Middle frontal gyrus (tissue), 1 donor: ENCODE measurements at regions not wholly inside any gene's neighbourhood (a gene's known extent, or its start where the extent isn't known, plus 50 kb on each side); places are given as distances from the start of the nearest gene placed in this dataset.
"Not testable (repeated sequence)": the region's sequence is repeated elsewhere in the genome, so short reads cannot be mapped to it uniquely, and the experiment has no call there.

Experiments
- DNase-seq: peaks from one replicate; pipeline ENCODE4 v3.0.0-alpha.2; 2015; ENCODE audit warnings: low spot score; ENCODE audit errors: extremely low spot score

DNA sequence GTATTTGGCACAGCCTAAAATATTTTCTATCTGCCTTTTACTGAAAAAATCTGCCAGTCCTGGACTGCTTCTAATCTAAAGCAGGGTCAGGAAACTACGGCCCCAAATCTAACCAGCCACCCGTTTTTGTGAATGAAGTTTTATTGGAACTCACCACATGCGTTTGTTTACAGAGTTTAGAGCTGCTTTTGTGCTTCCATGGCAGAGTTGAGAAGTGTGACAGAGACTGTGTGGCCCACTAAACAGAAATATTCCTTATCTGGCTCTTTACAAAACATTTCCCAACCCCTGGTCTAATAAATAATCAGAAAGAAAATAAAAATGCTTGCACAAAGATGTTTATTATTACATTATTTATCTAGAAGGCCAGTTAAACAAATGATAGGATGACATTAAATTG lies 110.2 kb downstream of the COPRS start:
- DNase-seq: no peak

DNA sequence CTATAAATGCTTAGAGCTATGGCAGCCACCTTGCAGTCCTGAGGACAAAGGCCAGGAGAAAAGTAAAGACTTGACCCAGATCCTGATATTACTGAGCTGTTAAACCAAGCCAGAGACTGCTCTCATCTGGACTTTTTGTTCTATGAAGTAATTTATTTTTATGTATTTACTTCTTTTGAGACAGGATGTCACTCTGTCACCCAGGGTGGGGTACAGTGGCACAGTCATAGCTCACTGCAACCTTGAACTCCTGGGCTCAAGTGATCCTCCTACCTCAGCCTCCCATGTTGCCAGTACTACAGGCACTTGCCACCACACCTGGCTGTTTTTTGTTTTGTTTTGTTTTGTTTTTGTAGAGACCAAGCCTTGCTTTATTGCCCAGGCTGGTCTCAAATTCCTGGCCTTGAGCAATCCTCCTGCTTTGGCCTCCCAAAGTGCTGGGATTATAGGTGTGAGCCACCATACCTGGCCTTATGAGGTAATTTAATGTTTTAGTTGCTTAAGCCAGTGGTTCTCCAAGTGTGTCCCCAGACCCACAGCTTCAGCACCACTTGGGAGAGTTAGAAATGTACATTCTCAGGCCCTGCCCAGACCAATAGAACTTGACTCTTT lies 112.1 kb downstream of the COPRS start:
- DNase-seq: no peak

DNA sequence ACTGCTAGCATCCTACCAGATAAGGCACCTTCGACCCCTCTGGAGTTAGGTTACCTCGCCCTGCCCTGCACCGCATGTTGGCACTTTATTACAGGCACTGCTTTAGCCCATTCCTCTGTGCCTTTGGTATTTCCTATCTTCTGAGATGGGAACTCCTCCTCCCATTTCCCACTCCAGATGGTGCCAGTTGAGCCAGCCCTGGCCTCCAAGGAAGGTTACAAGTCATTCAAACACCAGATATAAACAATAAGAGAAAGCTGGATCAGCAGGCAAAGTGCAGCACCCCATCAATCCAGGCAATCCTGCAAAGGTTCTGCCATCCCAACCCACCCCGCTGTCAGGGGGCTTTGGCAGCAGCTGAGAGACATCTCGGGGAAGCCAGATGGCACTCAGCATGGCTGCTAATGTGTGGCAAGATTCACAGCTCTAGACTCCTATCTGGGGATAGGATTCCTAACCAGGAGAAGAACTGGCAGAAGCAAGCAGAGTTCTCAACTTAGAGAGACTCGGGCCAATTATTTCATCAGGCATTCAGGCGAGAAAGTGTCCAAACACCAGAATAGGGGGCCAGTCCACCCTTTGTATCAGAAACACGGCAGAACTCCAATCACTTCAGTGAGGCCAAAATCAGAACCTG lies 113.0 kb downstream of the COPRS start:
- DNase-seq: no peak

DNA sequence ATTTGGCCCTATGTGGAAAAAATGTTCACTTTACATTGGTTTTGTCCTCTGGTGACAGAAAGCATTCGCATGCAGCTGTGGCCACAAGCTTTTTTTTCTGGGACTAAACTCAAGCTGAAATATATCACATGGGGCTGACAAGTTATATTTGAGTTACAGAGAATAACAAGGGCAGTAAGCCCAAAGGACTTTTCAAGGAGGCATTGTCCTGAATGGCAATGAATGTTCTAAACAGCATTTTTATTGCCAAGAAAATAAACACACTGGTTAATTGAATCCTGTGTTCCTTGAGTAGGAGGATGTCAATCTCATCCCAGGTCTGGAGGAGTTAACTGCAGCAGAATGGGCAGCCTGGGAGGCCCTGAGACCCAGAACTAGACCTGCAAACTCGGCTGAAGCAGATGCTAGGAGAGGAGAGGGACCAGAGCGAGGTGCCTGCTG lies 114.5 kb downstream of the COPRS start:
- DNase-seq: no peak

DNA sequence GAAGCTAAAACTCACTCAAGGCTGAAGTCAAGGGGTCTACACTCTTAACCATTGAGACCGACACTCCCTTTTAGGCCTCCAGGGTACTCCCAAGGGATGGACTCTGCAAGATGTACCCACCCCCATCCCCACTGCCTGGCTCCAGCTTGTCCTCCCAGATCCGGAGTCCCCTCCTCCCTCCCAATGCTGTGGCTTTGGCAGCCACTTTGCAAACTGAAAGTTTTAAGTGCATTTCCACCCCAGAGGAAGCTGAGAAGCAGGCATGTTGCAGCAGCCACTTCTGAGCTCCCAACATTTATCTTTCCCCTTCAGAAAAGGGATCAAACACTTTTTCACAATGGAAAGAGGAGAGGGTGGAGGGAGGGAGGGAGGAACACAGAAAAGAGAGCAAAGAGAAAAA lies 115.2 kb downstream of the COPRS start:
- no peak for DNase-seq

DNA sequence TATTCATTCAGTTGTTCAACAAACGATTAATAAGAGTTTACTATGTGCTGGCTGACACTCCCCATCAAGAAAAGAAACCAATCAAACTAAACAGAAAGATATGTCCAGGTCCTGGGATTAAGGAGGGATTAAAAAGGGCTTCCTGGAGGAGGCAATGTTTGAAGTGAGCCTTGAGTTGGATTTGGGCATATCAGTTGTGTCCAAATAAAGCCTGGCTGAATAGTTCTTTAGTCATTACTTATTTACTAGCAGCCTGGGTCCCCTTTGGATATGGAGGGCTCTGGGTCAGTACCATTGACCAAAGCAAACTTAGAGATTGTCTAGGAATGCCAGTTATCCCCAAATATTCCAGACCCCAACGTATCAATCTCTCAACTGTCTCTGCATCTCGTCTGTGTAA lies 117.7 kb downstream of the COPRS start:
- DNase-seq: no peak

DNA sequence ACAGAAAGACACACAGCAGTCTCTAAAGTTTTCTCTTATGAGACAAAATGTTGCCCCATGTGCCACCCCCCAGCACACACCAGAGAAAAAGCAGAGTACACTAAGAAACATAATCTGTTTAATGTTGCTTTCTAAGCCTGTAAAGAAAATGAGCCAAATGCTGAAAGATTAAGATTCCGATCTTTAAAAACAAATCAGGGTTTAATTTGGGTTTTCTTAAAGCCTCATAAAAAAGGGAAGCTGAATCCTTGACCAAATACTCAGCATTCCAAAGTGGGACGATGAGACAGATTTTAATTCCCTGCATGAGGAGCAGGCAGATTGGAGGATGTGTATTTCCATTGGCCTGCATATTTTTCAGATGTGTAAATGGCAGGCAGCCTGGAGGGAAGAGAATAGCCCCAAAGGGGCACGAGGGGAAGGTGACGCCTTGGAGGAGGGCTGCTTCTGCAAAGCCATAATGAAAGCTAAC lies 118.4 kb downstream of the COPRS start:
- DNase-seq: no peak

DNA sequence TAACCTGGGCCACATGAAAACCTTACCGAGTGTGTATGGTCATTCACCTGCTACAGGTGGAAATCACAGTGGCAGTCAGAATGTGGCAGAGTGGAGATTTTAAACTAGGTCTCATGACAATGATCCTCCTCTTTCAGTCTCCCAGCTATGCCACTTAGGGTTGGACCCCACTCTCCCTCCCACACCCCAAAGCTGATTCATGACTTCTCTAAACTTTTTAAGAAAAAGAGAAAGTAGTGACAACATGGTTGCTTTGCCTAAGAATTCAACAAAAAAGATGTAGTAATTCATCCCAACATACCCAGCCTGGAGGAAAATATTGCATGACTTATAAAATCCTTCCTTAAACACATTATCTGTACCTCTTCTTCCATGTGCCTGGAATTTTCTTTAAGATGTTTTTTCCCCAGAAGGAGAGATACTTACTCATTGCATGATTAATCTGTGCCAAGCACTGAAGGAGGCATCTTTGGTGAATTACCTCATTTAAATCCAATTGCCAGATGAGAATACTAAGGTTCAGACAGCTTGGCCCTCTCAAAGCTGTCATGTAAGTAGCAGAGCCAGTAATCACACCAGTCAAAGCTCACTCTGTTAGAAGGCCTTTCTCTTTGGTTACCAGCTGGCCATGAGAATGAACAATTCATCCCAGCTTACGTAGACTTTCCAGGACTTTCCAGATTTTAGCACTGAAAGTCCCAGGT lies 119.9 kb downstream of the COPRS start:
- DNase-seq: no peak

DNA sequence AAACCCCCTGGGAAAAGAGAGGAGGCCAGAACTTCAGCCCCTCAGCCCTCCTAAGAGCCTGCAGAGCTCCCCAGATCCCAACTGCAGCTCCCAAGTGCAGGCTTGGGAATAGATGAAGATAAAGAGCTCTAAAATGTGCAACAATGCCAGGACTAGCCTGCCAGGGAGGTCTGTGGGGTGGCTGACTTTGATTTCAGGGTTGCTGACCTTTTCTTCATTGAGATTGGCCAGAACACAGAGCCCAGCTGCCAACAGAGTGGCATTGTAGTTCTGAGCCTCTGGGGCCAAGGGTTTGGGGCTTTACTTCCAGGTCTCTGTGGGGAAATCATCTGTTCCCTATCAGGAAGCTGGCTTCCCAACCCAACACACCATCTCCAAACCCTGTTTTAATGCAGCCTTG lies 120.6 kb downstream of the COPRS start:
- no peak for DNase-seq

DNA sequence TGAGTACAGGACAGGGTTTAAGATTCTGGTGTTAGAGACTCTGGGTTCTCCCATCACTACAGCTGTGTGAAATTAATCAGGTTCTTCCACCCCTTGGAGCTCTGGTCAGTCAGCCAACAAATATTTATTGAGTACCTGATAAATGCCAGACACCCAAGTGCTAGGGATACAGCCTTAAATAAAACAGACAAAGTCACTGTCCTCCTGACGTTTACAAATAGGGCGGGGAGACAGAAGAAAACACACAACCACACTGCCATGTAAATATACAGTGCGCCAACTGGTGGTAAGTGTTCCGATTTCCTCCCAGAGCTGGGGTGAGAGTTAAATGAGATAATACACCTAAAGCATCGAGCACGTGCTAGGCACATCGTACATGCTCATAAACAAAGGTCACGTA lies 121.0 kb downstream of the COPRS start:
- no peak for DNase-seq

DNA sequence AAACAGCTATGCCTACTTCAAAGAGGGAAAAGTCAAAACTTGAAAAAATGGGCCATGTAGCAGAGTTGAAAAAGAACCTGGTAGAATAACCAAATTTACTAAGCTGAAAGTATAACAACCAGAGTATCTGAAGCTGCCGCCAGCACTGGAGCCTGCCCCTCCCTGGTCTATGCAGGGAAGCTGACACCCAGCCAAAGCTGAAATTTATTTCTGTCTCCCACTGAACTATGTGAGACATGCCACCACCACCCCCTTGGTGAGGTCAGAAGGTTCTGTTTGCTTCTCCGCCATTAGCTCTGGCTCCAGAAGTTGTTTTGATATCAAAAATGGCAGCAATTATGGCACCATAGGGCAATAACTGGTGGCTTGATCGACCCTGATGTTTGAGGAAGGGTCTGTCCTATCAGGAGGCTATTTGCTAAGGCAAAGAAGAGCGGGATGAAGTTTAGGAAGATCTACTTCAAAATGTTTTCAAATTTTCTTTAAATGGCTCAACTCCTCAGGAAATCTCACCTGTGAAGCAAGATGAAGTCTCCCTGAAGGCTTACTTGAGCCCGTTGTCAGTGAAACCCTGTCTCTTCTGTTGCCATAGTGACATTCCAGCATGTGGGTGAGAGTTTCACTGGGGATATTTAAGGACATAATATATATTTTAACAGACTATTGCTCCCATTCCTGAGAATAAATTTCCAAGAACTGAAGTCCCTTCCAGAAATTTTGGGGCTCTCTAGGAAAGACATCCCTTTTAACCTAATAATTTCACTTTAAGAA lies 122.0 kb downstream of the COPRS start:
- no peak for DNase-seq

DNA sequence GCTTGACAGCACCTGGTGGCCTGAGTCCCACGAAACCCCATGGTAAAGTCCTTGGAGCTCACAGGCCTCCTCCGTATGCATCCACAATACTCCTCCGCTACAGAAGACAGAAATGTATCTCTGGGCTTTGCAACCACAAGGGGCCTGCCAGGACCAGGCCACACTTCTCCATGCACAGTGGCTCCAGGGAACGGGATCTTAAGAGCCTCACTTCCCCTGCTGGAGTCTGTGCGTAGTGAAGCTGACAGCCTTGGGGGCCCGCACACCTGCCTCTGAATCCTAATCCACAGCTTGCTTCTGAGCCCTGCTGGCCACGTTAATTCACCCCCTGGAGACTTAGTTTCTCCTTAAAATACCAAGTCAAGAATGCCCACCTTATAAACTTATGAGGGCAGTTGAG lies 125.7 kb downstream of the COPRS start:
- no peak for DNase-seq

DNA sequence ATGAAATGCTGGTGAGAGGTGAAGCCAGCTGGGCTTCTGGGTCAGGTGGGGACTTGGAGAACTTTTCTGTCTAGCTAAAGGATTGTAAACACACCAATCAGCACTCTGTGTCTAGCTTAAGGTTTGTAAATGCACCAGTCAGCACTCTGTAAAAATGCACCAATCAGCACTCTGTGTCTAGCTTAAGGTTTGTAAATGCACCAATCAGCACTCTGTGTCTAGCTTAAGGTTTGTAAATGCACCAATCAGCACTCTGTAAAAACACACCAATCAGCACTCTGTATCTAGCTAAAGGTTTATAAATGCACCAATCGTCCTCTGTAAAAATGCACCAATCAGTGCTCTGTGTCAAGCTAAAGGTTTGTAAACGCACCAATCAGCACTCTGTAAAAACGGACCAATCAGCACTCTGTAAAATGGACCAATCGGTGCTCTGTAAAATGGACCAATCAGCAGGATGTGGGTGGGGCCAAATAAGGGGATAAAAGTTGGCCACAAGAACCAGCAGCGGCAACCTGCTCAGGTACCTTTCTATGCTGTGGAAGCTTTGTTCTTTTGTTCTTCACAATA lies 127.4 kb downstream of the COPRS start:
- DNase-seq: not testable (repeated sequence)

DNA sequence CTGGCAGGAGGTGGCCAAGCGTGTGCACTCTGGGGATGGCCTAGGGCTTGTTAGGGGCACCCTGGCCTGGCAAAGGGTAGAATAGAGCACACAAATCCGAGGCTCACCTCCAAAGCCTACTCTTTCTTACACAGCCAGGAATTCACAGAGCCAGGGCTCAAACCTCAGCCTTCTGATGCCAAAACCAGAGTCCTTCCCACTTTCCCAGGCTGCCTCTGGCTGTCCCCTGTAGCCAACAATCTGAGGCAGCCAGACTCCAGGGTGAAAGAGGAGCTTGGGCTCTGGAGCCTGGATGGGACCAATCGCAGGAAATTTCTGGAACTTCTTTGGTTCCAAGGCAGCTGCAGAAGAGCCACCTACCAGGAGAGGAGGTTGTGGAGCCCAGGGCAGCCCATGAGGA lies 127.9 kb downstream of the COPRS start:
- no peak for DNase-seq

DNA sequence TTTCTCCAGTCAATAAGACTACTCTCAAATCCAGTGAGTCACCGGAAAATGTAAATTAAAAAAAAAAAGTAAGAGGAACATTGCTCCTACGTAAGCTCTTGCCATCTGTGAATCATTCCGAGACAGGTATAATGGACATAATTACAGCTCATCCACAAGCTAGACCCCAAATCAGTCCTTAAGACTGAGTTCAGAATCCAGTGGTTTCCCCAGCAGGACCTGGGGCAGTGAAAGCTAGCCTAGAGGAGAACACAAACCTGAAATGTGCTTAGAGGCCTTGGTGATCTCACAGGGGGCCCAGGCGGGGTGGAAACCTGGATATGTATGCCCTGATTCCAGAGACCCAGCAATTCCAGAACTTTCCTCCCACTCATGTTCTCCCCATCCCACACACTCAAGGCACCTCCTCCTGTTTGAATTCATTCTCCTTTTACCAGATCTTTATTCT lies 132.0 kb downstream of the COPRS start:
- DNase-seq: no peak

DNA sequence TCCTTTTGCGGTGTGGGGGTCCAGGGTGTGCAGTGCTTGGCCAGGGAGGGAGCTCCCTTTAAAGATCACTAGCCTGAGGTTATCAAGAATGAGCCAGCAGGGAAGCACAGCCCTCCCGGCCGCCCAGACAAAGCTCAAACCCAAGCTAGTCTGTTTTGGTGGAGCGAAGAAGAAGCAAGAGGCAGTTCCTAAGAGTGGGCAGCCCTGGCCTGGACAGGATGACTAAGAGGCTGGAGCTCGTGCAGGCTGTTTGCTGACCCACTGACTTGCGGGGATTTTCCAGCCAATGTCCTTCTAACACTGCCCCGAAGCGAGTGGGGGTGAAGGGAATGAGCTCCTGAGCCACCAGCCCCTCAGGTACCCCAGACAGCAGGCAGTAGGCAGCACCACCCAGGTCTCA lies 134.4 kb downstream of the COPRS start:
- no peak for DNase-seq

DNA sequence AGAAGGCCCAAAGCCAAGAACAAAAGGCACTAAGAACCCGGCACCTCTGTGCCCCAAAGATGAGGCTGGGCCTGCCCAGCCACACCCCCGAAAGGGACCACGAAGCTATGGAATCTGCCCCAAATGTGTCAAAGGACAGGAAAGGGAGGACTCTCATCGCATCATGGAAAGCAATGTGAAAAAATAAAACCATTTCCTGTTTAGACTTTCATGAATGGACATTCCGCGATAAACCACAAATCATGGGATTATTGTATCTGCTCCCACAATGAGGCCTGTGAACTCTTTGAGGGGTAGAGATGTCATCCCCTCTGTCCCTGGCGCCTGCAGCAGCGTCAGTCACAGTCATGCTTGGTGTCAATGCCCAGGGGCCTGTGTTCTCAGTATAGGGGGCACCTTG lies 135.0 kb downstream of the COPRS start:
- no peak for DNase-seq

DNA sequence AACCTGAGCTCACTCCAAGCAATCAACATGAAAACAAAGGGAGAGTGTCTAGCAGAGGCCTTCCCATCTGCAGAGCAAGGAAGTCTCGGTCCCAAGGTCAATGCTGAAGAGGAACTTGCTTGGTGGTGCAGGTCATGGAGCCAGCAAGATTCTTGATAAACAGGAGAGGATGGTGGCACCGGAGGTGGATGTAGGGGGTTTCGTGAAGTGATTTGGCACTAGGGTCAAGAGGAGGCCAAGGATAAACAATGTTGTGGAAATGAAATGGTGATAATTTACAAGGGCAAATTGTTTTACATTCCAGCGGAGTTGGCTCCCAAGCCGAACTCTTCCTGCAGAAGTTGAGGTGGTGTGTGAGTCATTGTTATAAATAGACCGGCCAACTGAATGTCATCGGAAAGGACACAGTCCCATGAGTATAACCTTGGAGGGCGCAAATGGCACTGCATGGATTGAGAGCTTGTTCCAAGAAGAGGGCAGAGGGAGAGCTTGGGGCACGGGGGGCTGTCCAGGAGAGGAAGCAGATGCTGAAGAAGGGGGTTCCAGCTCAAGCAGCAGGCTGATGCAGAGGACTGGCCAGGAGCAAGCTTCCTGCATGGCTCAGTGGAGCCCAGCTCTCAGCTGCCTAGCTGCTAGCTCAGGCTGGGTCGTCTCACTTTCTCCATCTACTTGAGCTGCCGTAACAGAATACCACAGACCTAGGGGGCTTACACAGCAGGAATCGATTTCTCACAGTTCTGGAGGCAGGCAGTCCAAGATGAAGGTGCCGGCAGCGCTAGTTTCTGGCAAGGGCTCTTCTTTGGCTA lies 136.6 kb downstream of the COPRS start:
- no peak for DNase-seq

DNA sequence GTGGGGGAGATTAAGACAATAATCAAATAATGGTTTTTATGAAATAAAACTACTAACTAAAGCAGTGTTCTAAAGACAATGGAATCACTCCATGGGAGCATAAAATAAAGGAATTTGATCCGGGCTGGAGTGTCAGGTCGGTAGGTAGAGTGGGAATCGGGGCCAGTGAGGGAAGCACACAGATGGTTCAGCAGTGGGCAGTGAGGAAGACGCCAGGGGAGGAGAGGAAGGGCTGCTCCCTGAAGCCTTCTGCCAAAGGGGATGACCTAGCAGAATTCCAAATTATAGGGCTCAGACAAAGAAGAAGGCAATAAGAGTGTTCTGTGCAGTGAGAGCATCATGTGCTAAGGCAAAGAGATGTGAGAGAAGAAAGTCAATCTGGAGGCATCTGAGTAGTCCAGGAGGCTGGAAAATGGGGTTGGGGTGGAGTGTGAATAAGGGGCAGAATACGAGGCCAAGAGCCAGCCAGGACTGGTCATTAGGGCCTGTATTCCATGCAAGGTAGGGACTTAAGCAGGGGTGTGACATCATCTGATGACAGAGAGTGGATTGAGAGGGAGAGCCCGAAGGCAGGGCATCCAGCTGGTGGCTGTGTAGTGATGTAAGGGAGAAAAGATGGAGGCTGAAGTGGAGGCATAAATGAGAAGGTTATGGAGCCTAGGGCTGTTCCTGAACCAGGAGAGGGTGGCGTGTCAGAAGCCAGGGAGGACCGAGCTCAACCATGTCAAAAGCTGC lies 137.6 kb downstream of the COPRS start:
- DNase-seq: no peak

DNA sequence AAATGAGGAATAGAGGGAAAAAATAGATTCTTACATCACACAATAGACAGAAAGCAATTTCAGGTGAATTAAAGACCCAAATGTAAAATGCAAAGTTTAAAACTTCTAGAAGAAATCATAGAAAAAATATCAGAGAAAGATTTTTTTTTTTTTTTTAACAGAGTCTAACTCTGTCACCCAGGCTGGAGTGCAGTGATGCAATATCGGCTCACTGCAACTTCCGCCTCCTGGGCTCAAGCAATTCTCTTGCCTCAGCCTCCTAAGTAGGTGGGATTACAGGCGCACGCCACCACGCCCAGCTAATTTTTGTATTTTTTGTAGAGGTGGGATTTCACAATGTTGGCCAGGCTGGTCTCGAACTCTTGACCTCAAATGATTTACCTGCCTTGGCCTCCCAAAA lies 141.8 kb downstream of the COPRS start:
- not testable (repeated sequence) for DNase-seq
